Ureter (tissue), 1 donor: ENCODE measurements at regions not wholly inside any gene's neighbourhood (a gene's known extent, or its start where the extent isn't known, plus 50 kb on each side); places are given as distances from the start of the nearest gene placed in this dataset.

Experiments
- DNase-seq: peaks from one replicate; pipeline ENCODE4 v3.0.0-alpha.2; 2020; ENCODE audit warnings: low spot score
- donor health status: DM: yes; HTN: yes; CAD: no.

DNA sequence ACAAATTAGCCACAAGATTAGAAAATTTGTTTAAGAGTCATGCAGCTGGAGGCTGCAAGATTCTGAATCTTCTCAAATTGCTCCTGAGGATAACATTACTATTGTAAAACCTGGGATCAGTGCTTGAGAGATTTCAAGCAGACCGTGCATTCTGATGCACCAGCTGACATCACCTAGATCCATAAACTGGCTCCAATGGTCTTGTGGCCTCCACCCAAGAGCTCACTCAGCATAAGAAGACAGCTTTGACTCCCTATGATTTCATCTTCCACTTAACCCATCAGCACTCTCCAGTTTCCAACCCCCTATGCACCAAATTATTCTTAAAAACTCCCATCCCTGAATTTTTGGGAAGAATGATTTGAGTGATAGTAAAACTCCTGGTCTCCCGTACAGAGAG is 1007.9 kb upstream of the TENM4 start:
- DNase-seq = no peak

DNA sequence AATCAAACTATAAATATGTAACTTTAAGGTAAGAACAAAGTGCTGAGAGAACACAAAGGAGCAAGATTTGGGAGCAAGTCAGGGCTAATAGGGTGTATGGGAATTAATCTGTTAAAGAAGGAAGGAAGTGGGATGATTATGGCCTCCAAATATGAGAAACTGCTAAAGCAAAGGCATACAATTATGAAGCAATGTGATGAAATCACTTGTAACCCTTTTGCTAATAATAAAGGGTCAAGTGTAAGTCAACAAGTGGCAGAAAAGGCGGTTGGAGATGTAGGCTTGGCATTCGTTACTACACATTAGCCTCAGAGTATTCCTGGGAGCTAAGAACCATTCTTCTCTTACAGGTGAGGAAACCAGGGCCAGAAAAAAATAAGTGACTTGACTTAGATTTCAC is 1002.3 kb upstream of the TENM4 start:
- no peak for DNase-seq

- no peak for DNase-seq
These were observed 1001.0 kb upstream of the TENM4 start for GRCh38 chr11:80441821-80442220.

- DNase-seq = no peak
These were observed 1000.0 kb upstream of the TENM4 start for GRCh38 chr11:80440835-80441234.

- DNase-seq = no peak
These were observed 995.7 kb upstream of the TENM4 start for GRCh38 chr11:80436547-80436946.

DNA sequence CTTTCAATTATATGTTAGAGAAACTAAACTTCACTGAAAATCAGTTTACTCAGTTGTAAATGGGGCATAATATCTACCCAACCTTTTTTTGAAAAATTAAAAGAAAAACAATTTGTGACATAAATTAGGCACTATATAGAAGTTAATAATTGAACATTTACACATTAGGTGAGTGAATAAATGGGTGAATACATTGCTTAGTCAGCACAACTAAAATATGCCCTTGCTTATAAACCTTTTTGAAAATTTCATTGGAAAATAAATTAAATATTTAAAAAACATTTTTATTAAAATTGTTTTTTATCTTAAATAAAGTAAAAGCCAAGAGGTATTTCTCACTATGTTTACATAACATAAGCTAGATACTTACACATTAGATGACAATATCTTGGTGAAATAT is 994.5 kb upstream of the TENM4 start:
- DNase-seq = no peak

DNA sequence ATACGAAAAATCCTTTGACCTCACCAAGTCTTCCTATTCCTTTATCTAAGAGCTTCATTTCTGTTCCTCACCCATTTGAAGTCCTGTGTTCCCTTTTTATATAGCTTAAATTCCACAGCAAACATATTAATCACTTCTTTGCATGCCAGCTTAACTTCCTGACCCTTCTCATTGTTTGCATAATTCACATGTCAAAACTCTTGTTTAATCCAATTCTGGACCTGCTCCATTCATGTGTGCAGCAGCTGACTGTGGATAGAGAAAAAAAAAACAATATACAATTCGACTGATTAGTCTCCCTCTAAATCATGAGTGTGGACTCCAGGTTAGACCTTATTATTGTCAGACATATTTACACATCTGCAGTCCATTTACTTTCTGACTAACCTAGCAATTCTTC is 991.2 kb upstream of the TENM4 start:
- no peak for DNase-seq

DNA sequence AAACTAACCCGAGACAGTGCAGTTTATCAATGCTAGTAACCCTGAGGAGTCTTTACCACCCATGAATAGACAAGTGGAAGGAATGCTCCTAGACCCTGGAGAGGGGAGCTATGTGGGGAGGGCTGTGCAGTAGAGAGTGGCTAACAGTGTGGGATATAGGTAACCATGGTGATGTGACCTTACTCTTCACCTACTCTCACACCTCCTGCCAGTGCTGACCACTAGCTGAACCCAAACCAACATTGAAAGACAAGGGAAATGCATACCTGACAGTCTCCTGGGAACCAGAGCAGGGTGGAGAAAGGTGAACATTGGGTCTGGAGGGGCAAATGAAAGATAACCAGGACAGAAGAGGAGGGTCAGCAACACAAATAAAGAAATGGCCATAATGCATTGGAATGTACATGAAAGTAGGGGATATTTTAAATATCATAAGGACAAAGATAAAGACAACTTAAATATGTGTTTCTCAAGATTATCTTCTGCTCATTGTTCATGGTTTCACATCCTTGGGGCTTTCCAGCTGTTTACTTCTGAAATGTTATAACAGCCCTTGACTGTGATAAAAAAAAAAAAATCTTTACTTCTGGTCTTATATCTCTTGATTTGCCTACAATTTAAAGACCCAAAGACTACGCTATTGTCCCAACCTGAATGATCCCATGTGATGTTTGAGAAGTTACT is 983.3 kb upstream of the TENM4 start:
- no peak for DNase-seq

DNA sequence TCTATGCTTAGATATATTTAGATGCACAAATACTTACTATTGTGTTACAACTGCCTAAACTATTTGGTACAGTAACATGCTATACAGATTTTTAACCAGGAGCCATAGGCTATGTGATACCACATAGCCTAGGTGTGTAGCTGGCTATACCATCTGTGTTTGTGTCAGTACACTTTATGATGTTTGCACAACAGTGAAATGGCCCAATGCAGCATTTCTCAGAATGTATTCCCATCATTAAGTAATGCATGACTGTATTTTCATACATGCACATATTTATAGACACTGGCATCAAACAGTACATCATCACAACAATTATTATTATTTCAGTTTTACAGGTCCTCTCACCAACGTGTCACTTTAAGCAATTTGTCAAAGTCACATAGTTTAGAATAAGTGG is 979.5 kb upstream of the TENM4 start:
- DNase-seq = no peak

DNA sequence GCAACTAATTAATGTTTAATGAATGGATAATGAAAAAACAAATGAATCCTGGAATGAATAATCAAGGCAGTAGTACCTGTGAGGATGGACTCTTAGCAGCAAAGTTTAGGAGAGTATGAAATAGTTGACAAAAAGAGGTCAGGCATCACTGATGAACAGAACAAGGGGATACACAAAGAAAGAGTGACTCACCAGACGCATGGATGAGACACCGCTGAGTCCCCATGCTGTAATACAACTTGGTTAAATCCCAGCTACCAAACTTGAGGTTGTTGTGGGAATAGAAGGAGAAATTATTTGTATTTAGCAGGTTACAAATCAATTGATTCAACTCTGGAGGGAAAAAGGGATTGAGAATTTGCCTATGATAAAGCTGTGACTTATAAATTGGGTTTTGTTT is 976.9 kb upstream of the TENM4 start:
- DNase-seq = no peak

DNA sequence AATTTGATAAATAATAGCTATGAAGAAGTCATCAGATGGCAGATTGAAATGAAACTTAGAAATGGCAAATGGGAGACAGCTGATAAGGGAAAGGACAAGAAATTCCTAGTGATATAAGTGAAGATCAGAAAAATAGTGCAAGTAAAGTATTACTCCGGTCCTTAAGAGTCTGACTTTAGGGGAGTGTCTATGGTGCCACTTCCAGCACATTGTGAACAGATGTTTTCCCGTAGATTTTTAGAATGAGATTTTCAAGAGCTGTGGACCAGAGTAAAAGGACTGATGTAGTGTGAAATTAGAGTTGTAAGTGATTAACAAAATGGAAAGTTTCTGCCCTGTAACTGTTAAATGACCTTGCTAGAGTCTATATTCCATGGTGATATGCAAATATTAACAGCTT is 974.8 kb upstream of the TENM4 start:
- DNase-seq = no peak

DNA sequence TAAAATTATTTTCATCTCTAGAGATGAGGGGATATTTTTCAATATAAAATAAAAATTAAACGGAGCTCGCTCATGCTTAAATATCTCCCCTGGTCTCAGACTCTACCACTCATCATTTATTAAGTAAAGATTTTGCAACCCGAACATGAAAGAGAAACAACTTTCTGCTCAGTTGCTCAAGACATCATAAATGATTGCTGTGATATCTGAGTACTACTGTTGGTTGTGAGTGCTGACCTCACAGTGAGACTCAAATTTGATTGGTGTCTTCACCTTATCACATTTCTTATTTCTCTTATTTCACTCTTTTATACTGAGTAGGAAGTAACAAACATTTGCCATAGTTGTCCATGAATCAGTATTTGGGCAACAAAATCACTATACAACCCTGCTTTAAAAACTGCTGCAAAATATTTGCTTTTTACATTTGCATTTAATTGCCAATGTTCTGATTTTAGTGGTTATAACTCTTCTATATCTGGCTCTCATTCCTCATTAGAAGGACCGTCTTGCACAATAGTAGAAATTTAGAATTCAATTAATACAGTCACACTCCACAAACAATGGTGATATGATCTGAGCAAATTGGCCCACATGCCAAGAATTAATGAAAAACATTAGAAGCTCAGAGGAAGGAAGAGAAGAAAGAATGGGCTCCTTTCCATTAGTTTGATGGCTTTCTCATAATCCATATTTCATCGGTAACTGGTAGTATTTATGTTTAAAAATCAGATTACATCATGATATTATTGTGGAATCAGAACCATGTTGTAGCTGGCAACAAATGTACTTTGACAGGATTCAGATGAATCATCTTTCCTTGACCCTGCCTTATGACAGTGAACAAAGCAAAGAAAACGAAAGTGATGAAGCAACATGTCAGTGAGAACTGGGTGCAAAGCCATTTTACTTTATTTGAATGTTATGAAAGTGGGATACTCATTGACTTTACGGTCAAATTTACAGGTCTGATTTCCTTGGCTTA is 973.6 kb upstream of the TENM4 start:
- DNase-seq = no peak

GRCh38 chr11:80412604-80413003 is 971.8 kb upstream of the TENM4 start:
- no peak for DNase-seq

- DNase-seq = no peak
These were observed 952.4 kb upstream of the TENM4 start for GRCh38 chr11:80393210-80393609.

GRCh38 chr11:80390505-80390904 is 949.7 kb upstream of the TENM4 start:
- no peak for DNase-seq

- DNase-seq = no peak
These were observed 947.7 kb upstream of the TENM4 start for GRCh38 chr11:80388536-80388935.

- no peak for DNase-seq
These were observed 947.3 kb upstream of the TENM4 start for GRCh38 chr11:80388130-80388529.

- no peak for DNase-seq
These were observed 942.8 kb upstream of the TENM4 start for GRCh38 chr11:80383655-80384054.

- DNase-seq = no peak
These were observed 938.9 kb upstream of the TENM4 start for GRCh38 chr11:80379620-80380278.

GRCh38 chr11:80371931-80372330 is 931.1 kb upstream of the TENM4 start:
- DNase-seq = no peak

DNA sequence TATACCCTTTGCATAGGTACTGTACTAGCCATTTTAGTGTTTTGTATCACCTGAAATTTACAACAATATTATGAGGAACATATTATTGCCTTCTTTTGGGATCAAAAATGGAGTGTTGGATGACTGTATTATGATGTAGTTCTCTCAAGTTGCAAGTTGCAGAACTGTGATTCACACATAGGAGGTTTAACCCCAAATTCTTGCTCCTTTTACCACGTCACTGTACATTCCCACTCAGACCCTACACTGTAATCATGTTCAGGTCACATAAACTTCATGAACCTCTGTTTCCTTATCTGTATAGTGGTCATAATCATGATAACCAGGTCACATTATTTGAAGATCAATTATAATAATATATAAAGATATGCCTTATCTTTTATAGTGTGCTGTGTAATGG is 925.1 kb upstream of the TENM4 start:
- DNase-seq = no peak

DNA sequence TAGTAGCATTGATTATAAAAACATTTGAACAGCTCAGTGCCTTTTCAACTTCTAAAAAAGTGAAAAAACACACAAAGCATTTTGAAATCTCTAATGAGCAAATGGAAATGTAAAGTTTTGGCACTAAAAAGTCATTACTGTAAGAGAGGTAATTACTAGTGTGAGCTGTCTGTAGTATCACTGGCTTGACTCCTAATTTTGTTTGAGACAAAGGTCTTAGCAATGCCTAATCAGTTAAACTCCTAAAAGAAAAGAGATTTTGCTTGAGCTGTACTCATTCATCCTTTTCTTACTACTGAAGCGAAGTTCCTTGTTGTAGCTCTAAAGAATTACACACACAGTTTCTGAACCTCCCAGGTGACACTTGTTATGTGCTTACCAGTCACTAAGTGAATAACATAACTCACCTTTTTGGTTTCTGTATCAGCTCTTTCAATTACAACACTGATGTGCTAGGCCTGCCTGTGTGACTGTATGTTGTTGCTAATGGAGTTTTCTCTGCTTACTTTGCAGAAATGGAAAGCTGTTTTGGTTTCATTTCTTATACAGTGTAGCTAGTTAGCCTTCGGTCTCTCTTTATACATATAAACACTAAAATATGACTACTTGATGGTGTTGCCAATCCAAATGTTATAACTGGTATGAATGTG is 924.4 kb upstream of the TENM4 start:
- no peak for DNase-seq
